ENCODE measurements at regions not wholly inside any gene's neighbourhood (a gene's known extent, or its start where the extent isn't known, plus 50 kb on each side); places are given as distances from the start of the nearest gene placed in this dataset.

DNA sequence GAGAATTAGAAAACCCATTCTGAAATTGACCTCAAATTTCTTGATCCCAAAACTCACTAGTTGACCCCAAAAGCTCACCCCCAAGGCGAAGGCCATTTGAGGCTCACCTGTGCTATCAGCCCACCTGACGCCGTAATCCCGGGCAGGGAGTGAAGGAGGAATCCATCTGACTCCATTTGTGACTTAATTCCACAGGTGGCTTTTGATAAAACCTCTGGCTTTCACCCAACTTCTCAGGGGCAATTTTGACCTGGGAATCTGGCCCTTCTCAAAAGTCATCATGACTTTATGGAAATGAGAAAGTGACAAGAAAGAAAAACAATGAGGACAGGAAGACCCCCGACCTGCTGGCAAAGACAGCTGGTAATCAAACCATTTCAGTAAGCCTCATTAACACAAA lies 86.9 kb upstream of the SALL3 start:
- DNase-seq (ENCODE audit: insufficient read length), result no peak
- FAIRE-seq, result no peak
- TF ChIP-seq POLR2AphosphoS5 (IDR thresholded peaks at IDR 0.05; ENCODE audit: low read depth, low read length), result no peak
- TF ChIP-seq POLR2A (IDR thresholded peaks at IDR 0.05; ENCODE audit: low read depth, low read length), result no peak
- TF ChIP-seq TAF1 (IDR thresholded peaks at IDR 0.05; ENCODE audit: borderline replicate concordance, low read depth, low read length), result no peak

GRCh38 chr18:78893281-78894032 lies 86.2 kb upstream of the SALL3 start:
- TF ChIP-seq POLR2AphosphoS5 (IDR thresholded peaks at IDR 0.05; ENCODE audit: low read depth, low read length), result no peak
- TF ChIP-seq POLR2A (IDR thresholded peaks at IDR 0.05; ENCODE audit: low read depth, low read length), result no peak
- no peak for TF ChIP-seq TAF1 (IDR thresholded peaks at IDR 0.05; ENCODE audit: borderline replicate concordance, low read depth, low read length)
- FAIRE-seq (no peak), DNase-seq (ENCODE audit: insufficient read length) (no peak)

GRCh38 chr18:78894033-78894305 lies 85.6 kb upstream of the SALL3 start:
- no peak for TF ChIP-seq POLR2AphosphoS5 (IDR thresholded peaks at IDR 0.05; ENCODE audit: low read depth, low read length)
- no peak for TF ChIP-seq TAF1 (IDR thresholded peaks at IDR 0.05; ENCODE audit: borderline replicate concordance, low read depth, low read length)
- DNase-seq (ENCODE audit: insufficient read length) (no peak), FAIRE-seq (no peak)

DNA sequence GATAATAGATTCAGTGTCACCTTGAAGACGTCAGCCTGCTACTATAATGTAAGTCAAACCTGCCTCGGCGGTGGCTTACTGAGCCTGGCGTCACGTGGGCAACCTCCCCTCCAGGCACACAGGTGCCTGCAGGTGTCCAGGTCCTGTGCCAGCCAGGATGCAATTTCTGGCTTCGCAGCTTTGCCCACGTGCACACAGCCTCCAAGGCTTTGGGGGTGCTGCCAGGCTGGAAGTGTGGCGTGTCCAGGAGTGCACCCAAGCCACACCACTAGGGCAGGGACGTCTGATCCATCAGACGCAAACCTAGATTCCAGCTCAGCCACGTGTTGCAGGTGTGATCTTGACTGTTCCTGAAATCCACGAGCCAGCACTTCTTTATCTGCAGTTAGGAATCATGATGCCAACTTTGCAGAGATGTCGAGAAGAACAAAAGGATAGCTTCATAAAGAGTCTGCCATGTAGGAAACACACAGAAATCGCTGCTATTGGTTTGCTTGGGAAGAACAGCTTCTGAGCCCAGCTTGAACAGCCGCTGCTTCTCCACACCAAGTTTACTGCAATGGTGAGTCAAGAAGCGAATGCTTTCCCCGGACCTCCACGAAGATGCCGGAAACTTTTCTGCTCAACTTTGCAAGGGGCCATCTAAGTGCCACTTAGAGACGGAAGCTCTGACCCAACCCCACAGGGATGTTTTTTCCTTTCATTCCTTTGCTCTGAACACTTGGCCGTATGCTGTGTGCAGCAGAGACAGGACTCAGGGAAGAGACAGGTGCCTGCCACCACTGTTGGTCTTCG lies 84.2 kb upstream of the SALL3 start:
- DNase-seq (ENCODE audit: insufficient read length) (no peak), FAIRE-seq (no peak)
- TF ChIP-seq POLR2AphosphoS5 (IDR thresholded peaks at IDR 0.05; ENCODE audit: low read depth, low read length) (no peak), TAF1 (IDR thresholded peaks at IDR 0.05; ENCODE audit: borderline replicate concordance, low read depth, low read length) (no peak), POLR2A (IDR thresholded peaks at IDR 0.05; ENCODE audit: low read depth, low read length) (no peak)

DNA sequence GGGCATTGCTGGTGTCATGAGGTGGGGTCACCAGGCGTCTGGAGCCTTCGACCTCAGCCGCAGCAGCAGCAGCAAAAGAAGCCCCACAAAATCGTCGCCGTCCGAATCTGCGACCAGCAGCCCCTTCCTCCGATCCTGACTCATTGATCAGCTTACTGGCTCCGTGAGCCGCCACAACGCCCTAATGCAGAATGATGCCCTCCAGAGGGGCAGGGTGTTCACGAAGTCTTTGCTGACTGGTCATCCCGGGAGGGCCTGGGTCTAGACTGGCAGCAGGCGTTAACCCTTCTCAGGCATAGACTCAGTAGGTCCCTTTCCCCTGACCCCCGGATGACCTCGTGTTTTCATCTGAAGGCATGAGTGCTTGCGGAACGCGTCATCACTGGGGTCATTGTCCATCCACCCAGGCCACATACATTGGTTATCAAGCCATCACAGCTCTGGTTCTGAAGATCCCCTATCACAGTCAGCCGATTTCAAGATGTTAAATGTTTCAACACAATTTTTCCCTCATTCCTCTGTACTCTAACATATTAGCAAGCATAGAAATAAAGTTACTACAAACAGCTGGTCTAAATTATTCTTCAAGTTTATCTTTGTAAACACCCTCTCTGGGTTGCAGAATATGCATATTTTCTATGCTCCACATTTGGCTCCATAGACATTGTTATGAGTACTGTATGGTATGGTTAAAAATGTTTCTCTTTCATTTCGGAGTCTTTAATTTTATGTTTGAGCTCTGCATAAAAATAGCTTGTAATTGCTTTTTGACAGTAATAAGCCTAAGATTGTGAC lies 83.3 kb upstream of the SALL3 start:
- TF ChIP-seq POLR2A (IDR thresholded peaks at IDR 0.05; ENCODE audit: low read depth, low read length) (no peak), POLR2AphosphoS5 (IDR thresholded peaks at IDR 0.05; ENCODE audit: low read depth, low read length) (no peak), TAF1 (IDR thresholded peaks at IDR 0.05; ENCODE audit: borderline replicate concordance, low read depth, low read length) (no peak)
- DNase-seq (ENCODE audit: insufficient read length) (no peak), FAIRE-seq (no peak)

GRCh38 chr18:78898066-78898465 lies 81.6 kb upstream of the SALL3 start:
- no peak for FAIRE-seq

GRCh38 chr18:78898635-78899034 lies 81.0 kb upstream of the SALL3 start:
- DNase-seq (ENCODE audit: insufficient read length), result no peak
- no peak for TF ChIP-seq POLR2A (IDR thresholded peaks at IDR 0.05; ENCODE audit: low read depth, low read length)
- no peak for TF ChIP-seq TAF1 (IDR thresholded peaks at IDR 0.05; ENCODE audit: borderline replicate concordance, low read depth, low read length)
- TF ChIP-seq POLR2AphosphoS5 (IDR thresholded peaks at IDR 0.05; ENCODE audit: low read depth, low read length), result no peak
- no peak for FAIRE-seq

More at GRCh38 chr18:78898066-78898465, 81.6 kb upstream of the SALL3 start:
- no peak for DNase-seq (ENCODE audit: insufficient read length)
- no peak for TF ChIP-seq POLR2AphosphoS5 (IDR thresholded peaks at IDR 0.05; ENCODE audit: low read depth, low read length)
- TF ChIP-seq TAF1 (IDR thresholded peaks at IDR 0.05; ENCODE audit: borderline replicate concordance, low read depth, low read length), result no peak
- no peak for TF ChIP-seq POLR2A (IDR thresholded peaks at IDR 0.05; ENCODE audit: low read depth, low read length)

DNA sequence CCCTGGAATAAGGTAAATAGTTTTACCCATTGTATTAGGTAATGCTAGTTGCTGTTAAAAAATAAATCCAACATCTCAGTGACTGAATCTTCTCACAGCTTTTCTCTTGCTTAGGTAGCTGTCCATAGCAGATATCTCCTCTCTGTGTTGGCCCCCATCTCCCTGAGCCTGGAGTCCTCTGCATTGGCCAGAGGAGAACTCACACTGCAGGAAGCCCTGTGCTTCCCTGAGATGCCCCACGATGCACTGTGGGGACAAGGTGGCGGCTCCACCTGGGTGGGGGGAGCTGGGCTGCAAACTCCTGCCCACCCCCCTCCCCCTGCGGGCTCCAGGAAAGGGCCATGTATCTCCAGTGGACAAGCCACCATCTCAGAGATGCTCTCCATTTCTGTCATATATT lies 80.4 kb upstream of the SALL3 start:
- TF ChIP-seq POLR2AphosphoS5 (IDR thresholded peaks at IDR 0.05; ENCODE audit: low read depth, low read length) (no peak), TAF1 (IDR thresholded peaks at IDR 0.05; ENCODE audit: borderline replicate concordance, low read depth, low read length) (no peak), POLR2A (IDR thresholded peaks at IDR 0.05; ENCODE audit: low read depth, low read length) (no peak)
- DNase-seq (ENCODE audit: insufficient read length) (no peak), FAIRE-seq (no peak)

DNA sequence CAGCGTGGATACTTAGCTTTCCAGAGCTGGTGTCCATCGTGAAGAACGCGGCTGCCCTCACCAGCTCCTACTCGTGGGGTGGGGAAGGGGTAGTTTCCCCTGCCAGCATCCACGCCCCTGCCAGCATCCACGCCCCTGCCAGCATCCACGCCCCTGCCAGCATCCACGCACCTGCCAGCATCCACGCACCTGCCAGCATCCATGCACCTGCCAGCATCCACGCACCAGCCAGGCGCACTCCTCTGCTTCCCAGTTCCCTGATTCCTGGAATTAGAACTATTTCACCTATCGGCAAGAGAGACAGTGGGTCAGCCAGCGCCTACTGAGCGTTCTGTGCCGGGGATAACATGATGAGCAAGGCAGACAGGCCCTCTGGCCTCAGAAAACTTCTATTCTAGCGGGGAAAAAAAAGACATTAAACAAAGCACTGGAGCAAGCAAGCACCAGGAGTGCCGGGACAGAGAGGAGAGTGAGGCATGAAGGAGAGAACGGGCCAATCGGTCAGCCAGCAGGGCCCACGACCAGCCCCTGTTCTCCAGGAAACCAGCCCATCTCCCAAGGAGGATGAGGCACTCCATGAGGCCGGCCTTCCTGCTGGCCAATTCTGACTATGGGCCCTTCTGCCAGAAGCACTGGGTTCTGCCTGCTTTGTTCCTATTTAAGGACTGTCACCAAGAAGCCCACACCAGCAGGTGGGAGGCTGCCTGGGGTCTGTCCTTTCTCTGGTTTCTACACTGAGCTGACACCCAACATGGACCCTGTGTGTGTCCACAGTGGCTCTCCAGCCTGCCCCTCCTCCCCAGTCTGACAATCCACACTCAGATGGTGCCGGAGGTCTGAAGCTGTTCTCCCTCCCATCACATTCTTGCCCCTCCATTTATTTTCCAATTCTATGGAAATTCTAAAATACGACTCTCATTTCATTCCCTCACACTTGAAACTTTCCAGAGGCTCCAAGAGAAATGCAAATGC lies 78.4 kb upstream of the SALL3 start:
- TF ChIP-seq POLR2AphosphoS5 (IDR thresholded peaks at IDR 0.05; ENCODE audit: low read depth, low read length) (no peak), POLR2A (IDR thresholded peaks at IDR 0.05; ENCODE audit: low read depth, low read length) (no peak), TAF1 (IDR thresholded peaks at IDR 0.05; ENCODE audit: borderline replicate concordance, low read depth, low read length) (no peak)
- DNase-seq (ENCODE audit: insufficient read length) (no peak), FAIRE-seq (no peak)

DNA sequence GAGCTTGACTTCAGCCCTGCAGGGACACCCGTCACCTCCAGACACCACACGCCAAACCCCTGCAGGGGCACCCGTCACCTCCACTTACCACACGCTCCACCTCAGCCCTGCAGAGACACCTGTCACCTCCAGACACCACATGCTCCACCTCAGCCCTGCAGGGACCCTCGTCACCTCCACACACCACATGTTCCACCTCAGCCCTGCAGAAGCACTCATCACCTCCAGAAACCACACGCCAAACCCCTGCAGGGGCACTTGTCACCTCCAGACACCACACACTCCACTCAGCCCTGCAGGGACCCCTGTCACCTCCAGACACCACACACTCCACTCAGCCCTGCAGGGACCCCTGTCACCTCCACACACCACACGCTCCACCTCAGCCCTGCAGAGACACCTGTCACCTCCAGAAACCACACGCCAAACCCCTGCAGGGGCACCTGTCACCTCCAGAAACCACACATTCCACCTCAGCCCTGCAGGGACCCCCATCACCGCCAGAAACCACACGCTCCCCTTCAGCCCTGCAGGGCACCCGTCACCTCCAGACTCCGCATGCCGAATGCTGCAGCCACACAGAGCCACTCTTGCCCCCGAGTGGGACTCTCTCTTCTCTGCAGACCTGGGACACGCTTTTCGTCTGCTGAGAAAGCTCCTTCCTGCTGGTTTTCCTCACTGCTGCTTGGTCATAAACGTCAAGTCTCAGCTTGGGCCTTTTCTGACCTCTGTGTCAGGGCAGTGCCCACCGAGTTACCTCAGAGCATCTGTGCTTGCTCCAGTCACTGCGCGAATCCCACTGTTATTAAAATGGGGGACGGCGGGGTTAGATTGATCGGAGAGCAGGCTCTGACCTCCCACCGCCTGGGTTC lies 77.5 kb upstream of the SALL3 start:
- no peak for DNase-seq (ENCODE audit: insufficient read length)
- no peak for TF ChIP-seq TAF1 (IDR thresholded peaks at IDR 0.05; ENCODE audit: borderline replicate concordance, low read depth, low read length)
- TF ChIP-seq POLR2AphosphoS5 (IDR thresholded peaks at IDR 0.05; ENCODE audit: low read depth, low read length), result no peak
- TF ChIP-seq POLR2A (IDR thresholded peaks at IDR 0.05; ENCODE audit: low read depth, low read length), result no peak
- no peak for FAIRE-seq

Data from GM12892 (cell line).